OCI-LY1 (cell line): ENCODE measurements at regions not wholly inside any gene's neighbourhood (a gene's known extent, or its start where the extent isn't known, plus 50 kb on each side); places are given as distances from the start of the nearest gene placed in this dataset.

Experiments used
- H2AFZ ChIP-seq: fragments of 200-600 bp; sonication (generic), shearing (Covaris generic); 2 replicates; pipeline ENCODE4 v1.6.0; 2014; ENCODE audit warnings: antibody characterized with exemption, mild to moderate bottlenecking, low read length
- H3F3A ChIP-seq: fragments of 200-600 bp; sonication (generic), shearing (Covaris generic); 2 replicates; pipeline ENCODE4 v1.6.0; 2014; ENCODE audit warnings: mild to moderate bottlenecking, antibody characterized with exemption, low read length, moderate library complexity; ENCODE audit not compliant: insufficient read depth
- H3K27ac ChIP-seq: fragments of 200-600 bp; sonication (generic); 2 replicates; pipeline ENCODE4 v1.5.1; 2014; ENCODE audit warnings: low read length, mixed run types, mild to moderate bottlenecking, low read depth; ENCODE audit not compliant: poor library complexity, severe bottlenecking
- H3K27me3 ChIP-seq: fragments of 200-600 bp; sonication (generic); 2 replicates; pipeline ENCODE4 v1.6.0; 2014; ENCODE audit warnings: antibody characterized with exemption, mild to moderate bottlenecking, low read length, moderate library complexity; ENCODE audit not compliant: insufficient read depth
- H3K36me3 ChIP-seq: fragments of 200-600 bp; sonication (generic); 2 replicates; pipeline ENCODE4 v1.6.1; 2014; ENCODE audit warnings: mild to moderate bottlenecking, antibody characterized with exemption, low read length, moderate library complexity, mixed read lengths; ENCODE audit not compliant: insufficient read depth
- H3K4me1 ChIP-seq: fragments of 200-600 bp; sonication (generic); 2 replicates; pipeline ENCODE4 v1.5.1; 2014; ENCODE audit warnings: mild to moderate bottlenecking, low read length, moderate library complexity; ENCODE audit not compliant: insufficient read depth, severe bottlenecking
- H3K4me2 ChIP-seq: fragments of 200-600 bp; sonication (generic), shearing (Covaris generic); 2 replicates; pipeline ENCODE4 v1.6.1; 2014; ENCODE audit warnings: low read length
- H3K4me3 ChIP-seq: fragments of 200-600 bp; sonication (generic); 2 replicates; pipeline ENCODE4 v1.5.1; 2014; ENCODE audit warnings: low read length, low read depth, mild to moderate bottlenecking, mixed read lengths; ENCODE audit not compliant: poor library complexity, severe bottlenecking
- H3K79me2 ChIP-seq: fragments of 200-600 bp; shearing (Covaris generic); 2 replicates; pipeline ENCODE4 v1.6.1; 2016; ENCODE audit warnings: mixed run types, low read length, mixed read lengths; ENCODE audit not compliant: insufficient read depth
- H3K9ac ChIP-seq: fragments of 200-600 bp; sonication (generic), shearing (Covaris generic); 2 replicates; pipeline ENCODE4 v1.6.1; 2014; ENCODE audit warnings: mild to moderate bottlenecking, low read length, mixed read lengths
- H3K9me2 ChIP-seq: fragments of 200-600 bp; sonication (generic), shearing (Covaris generic); 2 replicates; pipeline ENCODE4 v1.6.1; 2014; ENCODE audit warnings: low read depth, mild to moderate bottlenecking, low read length, mixed read lengths
- H3K9me3 ChIP-seq: fragments of 200-600 bp; shearing (Covaris generic); 2 replicates; pipeline ENCODE4 v1.6.1; 2014; ENCODE audit warnings: low read length, mixed read lengths
- H4K20me1 ChIP-seq: fragments of 200-600 bp; sonication (generic), shearing (Covaris generic); 2 replicates; pipeline ENCODE4 v1.6.0; 2016; ENCODE audit warnings: mild to moderate bottlenecking, low read length; ENCODE audit not compliant: insufficient read depth
- CTCF ChIP-seq: fragments of 200-600 bp; sonication (generic), shearing (Covaris generic); IDR thresholded peaks from 2 replicates; pipeline ENCODE4 v1.5.1; 2017; ENCODE audit warnings: mild to moderate bottlenecking, antibody characterized with exemption, low read length, moderate library complexity, mixed read lengths
- EZH2 ChIP-seq: fragments of 200-600 bp; sonication (generic), shearing (Covaris generic); IDR thresholded peaks from 2 replicates; pipeline ENCODE4 v1.8.0; 2017; ENCODE audit warnings: borderline replicate concordance, mixed run types, mild to moderate bottlenecking, antibody characterized with exemption, low read length, moderate library complexity, mixed read lengths

GRCh38 chr1:5405263-5405662 lies 587.0 kb downstream of the NPHP4 start:
- Histone ChIP-seq H3K79me2 (no peaks in the 10 kb centered on the region), H3K4me1 (no peaks in the 10 kb centered on the region), H4K20me1 (no peaks in the 10 kb centered on the region), H3K27ac (no peak overlapping the region), H3K27me3 (no peaks in the 10 kb centered on the region), H3K9me3 (no peaks in the 10 kb centered on the region), H3K4me2 (no peak overlapping the region), H3K36me3 (no peaks in the 10 kb centered on the region), H3K9me2 (no peaks in the 10 kb centered on the region), H3K4me3 (no peak overlapping the region), H3K9ac (no peak overlapping the region), H3F3A (no peaks in the 10 kb centered on the region), H2AFZ (no peak overlapping the region)
- TF ChIP-seq CTCF (no peak), EZH2 (no peak)

GRCh38 chr1:5404412-5405203 lies 587.6 kb downstream of the NPHP4 start:
- Histone ChIP-seq H3K4me1 (no peaks in the 10 kb centered on the region), H3K36me3 (no peaks in the 10 kb centered on the region), H3K79me2 (no peaks in the 10 kb centered on the region), H3F3A (no peaks in the 10 kb centered on the region), H3K27me3 (no peaks in the 10 kb centered on the region), H2AFZ (no peak overlapping the region), H4K20me1 (no peaks in the 10 kb centered on the region), H3K9me3 (no peaks in the 10 kb centered on the region), H3K9ac (no peak overlapping the region), H3K9me2 (no peaks in the 10 kb centered on the region), H3K4me2 (no peak overlapping the region), H3K4me3 (no peak overlapping the region), H3K27ac (no peak overlapping the region)
- TF ChIP-seq CTCF (no peak), EZH2 (no peak)

GRCh38 chr1:5403935-5404334 lies 588.3 kb downstream of the NPHP4 start:
- Histone ChIP-seq H4K20me1 (no peaks in the 10 kb centered on the region), H3K4me2 (no peak overlapping the region), H3K4me3 (no peak overlapping the region), H3F3A (no peaks in the 10 kb centered on the region), H2AFZ (no peak overlapping the region), H3K27me3 (no peaks in the 10 kb centered on the region), H3K9me3 (no peaks in the 10 kb centered on the region), H3K9ac (no peak overlapping the region), H3K4me1 (no peaks in the 10 kb centered on the region), H3K36me3 (no peaks in the 10 kb centered on the region), H3K9me2 (no peaks in the 10 kb centered on the region), H3K79me2 (no peaks in the 10 kb centered on the region), H3K27ac (no peak overlapping the region)
- no peak for TF ChIP-seq EZH2
- TF ChIP-seq CTCF, result no peak
